Fibroblast of mammary gland (primary cell): ENCODE measurements at regions not wholly inside any gene's neighbourhood (a gene's known extent, or its start where the extent isn't known, plus 50 kb on each side); places are given as distances from the start of the nearest gene placed in this dataset.
"Not testable (repeated sequence)": the region's sequence is repeated elsewhere in the genome, so short reads cannot be mapped to it uniquely, and the experiment has no call there.

Experiments
- DNase-seq: peaks from one replicate; pipeline ENCODE4 v3.0.0-alpha.2; 2010; ENCODE audit warnings: low read depth
- H3K4me3 ChIP-seq: 2 replicates; pipeline ENCODE4 v1.5.1; 2011; ENCODE audit warnings: low read depth, mild to moderate bottlenecking, low read length, moderate library complexity; ENCODE audit not compliant: control insufficient read depth
- TF ChIP-seq, protein P1 (sequence below): conservative IDR thresholded peaks from 2 replicates; pipeline ENCODE4 v1.5.1; 2011; ENCODE audit warnings: low read depth, low read length, inconsistent platforms; ENCODE audit not compliant: control insufficient read depth, insufficient read depth

DNA sequence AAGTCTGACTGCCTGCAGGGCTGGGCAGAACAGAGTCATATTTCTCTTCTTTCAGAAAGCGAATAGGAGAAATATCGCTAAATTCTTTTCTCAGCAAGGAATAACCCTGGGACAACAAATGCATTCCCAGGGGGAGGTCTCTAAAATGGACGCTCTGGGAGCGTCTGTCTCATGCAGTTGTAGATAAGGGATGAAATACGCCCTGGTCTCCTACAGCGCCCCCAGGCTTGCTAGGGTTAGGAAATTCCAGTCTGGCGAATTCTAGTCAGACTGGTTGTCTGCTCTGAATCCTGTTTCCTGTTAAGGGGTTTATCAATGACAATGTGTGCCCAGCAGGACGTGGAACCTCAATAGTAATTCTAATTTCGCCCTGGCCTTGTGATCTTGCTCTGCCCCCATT, 1214.1 kb downstream of the DIAPH3 start:
- TF ChIP-seq, protein P1, sequence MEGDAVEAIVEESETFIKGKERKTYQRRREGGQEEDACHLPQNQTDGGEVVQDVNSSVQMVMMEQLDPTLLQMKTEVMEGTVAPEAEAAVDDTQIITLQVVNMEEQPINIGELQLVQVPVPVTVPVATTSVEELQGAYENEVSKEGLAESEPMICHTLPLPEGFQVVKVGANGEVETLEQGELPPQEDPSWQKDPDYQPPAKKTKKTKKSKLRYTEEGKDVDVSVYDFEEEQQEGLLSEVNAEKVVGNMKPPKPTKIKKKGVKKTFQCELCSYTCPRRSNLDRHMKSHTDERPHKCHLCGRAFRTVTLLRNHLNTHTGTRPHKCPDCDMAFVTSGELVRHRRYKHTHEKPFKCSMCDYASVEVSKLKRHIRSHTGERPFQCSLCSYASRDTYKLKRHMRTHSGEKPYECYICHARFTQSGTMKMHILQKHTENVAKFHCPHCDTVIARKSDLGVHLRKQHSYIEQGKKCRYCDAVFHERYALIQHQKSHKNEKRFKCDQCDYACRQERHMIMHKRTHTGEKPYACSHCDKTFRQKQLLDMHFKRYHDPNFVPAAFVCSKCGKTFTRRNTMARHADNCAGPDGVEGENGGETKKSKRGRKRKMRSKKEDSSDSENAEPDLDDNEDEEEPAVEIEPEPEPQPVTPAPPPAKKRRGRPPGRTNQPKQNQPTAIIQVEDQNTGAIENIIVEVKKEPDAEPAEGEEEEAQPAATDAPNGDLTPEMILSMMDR = no peak
- H3K4me3 ChIP-seq = no peak overlapping the region
- no peak for DNase-seq

DNA sequence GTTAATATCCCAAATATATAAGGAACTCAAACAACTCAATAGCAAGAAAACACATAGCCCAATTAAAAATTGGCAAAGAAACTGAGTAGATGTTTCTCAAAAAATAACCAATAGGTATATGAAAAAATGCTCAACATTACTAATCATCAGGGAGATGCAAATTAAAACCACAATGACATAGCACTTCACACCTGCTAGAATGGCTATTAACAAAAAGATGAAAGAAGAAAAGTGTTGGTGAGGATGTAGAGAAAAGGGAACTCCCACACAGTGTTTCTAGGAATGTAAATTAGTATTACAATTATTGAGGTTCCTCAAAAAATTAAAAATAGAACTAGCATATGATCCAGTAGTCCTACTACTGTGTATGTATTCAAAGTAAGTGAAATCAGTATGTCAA, 1212.8 kb downstream of the DIAPH3 start:
- TF ChIP-seq, protein P1 = no peak
- no peak for DNase-seq
- H3K4me3 ChIP-seq = no peak overlapping the region

DNA sequence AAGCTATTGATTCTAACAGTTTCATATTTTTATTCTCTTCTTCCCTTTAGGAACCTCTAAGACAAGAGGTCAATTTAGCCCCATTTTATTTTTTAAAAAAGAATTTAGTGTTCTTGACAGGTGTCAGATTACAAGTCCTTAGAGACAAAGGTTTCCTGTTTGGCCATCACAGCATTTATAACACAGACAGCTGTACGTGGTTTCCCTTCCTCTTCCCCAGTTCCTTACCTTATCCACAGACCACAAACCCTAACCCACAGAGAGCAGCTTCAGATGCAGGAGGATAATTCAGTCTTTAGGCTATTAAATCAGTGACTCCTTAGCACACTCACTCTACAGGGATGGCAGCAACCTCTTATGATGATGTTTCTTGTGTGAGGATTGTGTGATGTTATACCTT, 1210.1 kb downstream of the DIAPH3 start:
- DNase-seq = no peak
- H3K4me3 ChIP-seq = no peak overlapping the region
- TF ChIP-seq, protein P1 = no peak

DNA sequence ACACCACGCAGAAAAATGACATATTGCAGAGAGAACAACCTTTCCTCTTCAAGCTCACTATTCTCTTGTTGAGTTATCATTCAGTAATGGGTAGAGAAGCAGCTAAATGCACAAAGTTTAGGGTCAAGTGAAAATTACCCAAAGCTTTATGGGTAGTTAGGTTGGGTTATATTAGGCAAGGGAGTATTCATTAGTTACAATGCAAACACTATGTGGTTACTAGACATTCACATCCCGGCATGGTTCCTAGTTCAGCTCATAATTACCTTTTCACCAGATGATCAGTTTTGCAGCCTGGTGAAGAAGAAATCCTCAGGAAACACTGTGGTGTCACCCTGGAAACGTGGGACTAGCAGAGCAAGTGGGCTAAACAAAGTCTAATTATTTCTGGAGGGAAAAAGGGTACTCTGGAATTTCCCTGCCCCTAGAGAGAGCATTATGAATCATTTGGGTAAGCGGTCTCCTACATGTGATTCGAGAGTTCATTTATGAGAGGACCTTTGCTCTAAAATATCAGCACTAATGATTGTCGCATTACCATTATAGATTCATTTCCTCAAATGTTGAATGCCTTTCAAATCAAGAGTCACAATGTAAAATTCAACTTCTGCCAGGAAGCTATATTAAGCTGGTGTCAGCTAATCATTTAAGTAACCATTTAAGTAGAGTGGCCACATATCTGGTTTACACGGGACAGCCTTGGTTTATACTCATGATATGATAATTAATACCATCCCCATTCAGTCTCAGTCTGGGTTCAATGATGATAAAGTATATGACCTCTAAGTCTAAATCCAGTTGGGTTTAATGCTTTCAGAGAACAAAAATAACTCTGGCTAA, 1208.0 kb downstream of the DIAPH3 start:
- TF ChIP-seq, protein P1 = no peak
- DNase-seq = no peak
- no peak overlapping the region for H3K4me3 ChIP-seq

DNA sequence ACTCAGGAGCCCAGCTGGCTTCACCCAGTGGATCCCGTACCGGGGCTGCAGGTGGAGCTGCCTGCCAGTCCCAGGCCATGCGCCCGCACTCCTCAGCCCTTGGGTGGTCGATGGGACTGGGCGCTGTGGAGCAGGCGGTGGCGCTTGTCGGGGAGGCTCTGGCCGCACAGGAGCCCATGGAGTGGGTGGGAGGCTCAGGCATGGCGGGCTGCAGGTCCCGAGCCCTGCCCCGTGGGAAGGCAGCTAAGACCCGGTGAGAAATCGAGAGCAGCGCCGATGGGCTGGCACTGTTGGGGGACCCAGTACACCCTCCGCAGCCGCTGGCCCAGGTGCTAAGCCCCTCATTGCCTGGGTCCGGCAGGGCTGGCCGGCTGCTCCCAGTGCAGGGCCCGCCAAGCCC, 1205.6 kb downstream of the DIAPH3 start:
- not testable (repeated sequence) for H3K4me3 ChIP-seq, DNase-seq

DNA sequence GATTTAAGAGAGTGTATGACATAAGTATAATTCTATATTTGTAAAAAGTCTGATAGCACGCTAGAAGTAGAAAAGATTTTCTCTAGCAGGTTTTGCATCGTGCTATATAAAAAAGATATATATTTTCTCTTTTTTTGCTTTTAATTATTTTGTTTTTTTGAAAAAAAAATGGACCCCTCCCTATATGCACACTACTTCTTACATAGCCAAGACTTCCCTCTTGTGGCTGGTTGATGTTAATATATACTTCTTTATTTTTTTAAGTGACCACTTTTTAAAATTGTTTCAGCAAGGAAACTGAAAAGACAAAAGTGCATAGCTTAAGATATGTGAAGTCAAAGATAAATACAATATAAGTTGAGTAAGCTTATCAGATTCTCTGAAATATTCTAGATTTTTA, 1202.8 kb downstream of the DIAPH3 start:
- peak; percentile 1 for DNase-seq
- H3K4me3 ChIP-seq = no peak overlapping the region
- TF ChIP-seq, protein P1 = no peak

DNA sequence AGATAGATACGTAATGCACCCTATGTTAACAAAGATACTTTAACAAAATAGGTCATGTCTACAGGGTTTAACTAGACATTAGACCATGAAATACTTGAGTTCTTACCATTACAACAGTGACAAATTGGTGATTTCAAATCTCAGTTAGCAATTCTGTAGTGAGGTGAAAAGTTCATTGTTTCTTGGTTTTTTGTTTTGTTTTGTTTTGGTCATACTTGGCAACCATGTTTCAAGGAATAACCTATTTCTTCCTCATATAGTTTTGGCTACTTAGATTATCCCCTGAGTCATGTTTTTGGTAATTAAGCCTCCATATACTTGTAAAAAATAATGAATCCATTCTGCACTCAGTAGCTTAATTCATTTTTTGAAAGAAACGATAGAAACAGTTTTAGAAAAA, 1200.4 kb downstream of the DIAPH3 start:
- TF ChIP-seq, protein P1 = no peak
- DNase-seq = no peak
- no peak overlapping the region for H3K4me3 ChIP-seq
